GM21360 (cell line): ENCODE measurements at regions not wholly inside any gene's neighbourhood (a gene's known extent, or its start where the extent isn't known, plus 50 kb on each side); places are given as distances from the start of the nearest gene placed in this dataset.

Experiments
- ATAC-seq: cut with Tn5 transposase; IDR thresholded peaks from one replicate; pipeline ENCODE4 v1.9.1; 2021; ENCODE audit warnings: mild to moderate bottlenecking, moderate library complexity; ENCODE audit not compliant: unreplicated experiment

- ATAC-seq: no peak
Observed at GRCh38 chr5:107219993-107220392, 450.7 kb downstream of the EFNA5 start.

- ATAC-seq: no peak
Observed at GRCh38 chr5:107218457-107219193, 452.1 kb downstream of the EFNA5 start.

- no peak for ATAC-seq
Observed at GRCh38 chr5:107217721-107218130, 453.0 kb downstream of the EFNA5 start.

GRCh38 chr5:107216587-107216986, 454.1 kb downstream of the EFNA5 start:
- ATAC-seq: no peak

GRCh38 chr5:107215611-107216010, 455.1 kb downstream of the EFNA5 start:
- ATAC-seq: no peak

GRCh38 chr5:107213025-107213424, 457.7 kb downstream of the EFNA5 start:
- ATAC-seq: no peak

- no peak for ATAC-seq
Observed at GRCh38 chr5:107211630-107212029, 459.1 kb downstream of the EFNA5 start.

- no peak for ATAC-seq
Observed at GRCh38 chr5:107208867-107209266, 461.9 kb downstream of the EFNA5 start.

- no peak for ATAC-seq
Observed at GRCh38 chr5:107204413-107204812, 466.3 kb downstream of the EFNA5 start.

GRCh38 chr5:107203243-107203642, 467.5 kb downstream of the EFNA5 start:
- no peak for ATAC-seq

- ATAC-seq: no peak
Observed at GRCh38 chr5:107199756-107200155, 471.0 kb downstream of the EFNA5 start.

- no peak for ATAC-seq
Observed at GRCh38 chr5:107196500-107197059, 474.2 kb downstream of the EFNA5 start.

GRCh38 chr5:107195890-107196395, 474.8 kb downstream of the EFNA5 start:
- no peak for ATAC-seq

GRCh38 chr5:107184871-107185270, 485.9 kb downstream of the EFNA5 start:
- no peak for ATAC-seq

GRCh38 chr5:107184066-107184465, 486.7 kb downstream of the EFNA5 start:
- no peak for ATAC-seq

- no peak for ATAC-seq
Observed at GRCh38 chr5:107170620-107171019, 500.1 kb downstream of the EFNA5 start.

- ATAC-seq: no peak
Observed at GRCh38 chr5:107169867-107170266, 500.9 kb downstream of the EFNA5 start.

GRCh38 chr5:107168848-107169752, 501.6 kb downstream of the EFNA5 start:
- ATAC-seq: no peak

- no peak for ATAC-seq
Observed at GRCh38 chr5:107168086-107168485, 502.7 kb downstream of the EFNA5 start.

- ATAC-seq: no peak
Observed at GRCh38 chr5:107165296-107165695, 505.4 kb downstream of the EFNA5 start.

- ATAC-seq: no peak
Observed at GRCh38 chr5:107157809-107158208, 512.9 kb downstream of the EFNA5 start.
